ENCODE measurements at regions not wholly inside any gene's neighbourhood (a gene's known extent, or its start where the extent isn't known, plus 50 kb on each side); places are given as distances from the start of the nearest gene placed in this dataset.

GRCh38 chr17:83144421-83145357 lies 65.3 kb downstream of the METRNL start:
- Histone ChIP-seq H3K9me3 (ENCODE audit: control insufficient read depth, low read length) (no peaks in the 10 kb centered on the region), H3K4me1 (ENCODE audit: control insufficient read depth, insufficient read depth, low read length) (peaks cover 5% of the 10 kb centered on the region), H3K4me3 (ENCODE audit: low read length) (no peak overlapping the region), H3K27ac (ENCODE audit: low read length) (no peak overlapping the region), H3K27me3 (ENCODE audit: control insufficient read depth, insufficient read depth) (no peaks in the 10 kb centered on the region)
- ATAC-seq (peak; percentile 79), DNase-seq (peak; percentile 78 to 84 (median 82))
- 36% methylated on average over 16 of the region's 16 CpGs for WGBS
- intact Hi-C loops (cut with DNase I) = no loop called here

DNA sequence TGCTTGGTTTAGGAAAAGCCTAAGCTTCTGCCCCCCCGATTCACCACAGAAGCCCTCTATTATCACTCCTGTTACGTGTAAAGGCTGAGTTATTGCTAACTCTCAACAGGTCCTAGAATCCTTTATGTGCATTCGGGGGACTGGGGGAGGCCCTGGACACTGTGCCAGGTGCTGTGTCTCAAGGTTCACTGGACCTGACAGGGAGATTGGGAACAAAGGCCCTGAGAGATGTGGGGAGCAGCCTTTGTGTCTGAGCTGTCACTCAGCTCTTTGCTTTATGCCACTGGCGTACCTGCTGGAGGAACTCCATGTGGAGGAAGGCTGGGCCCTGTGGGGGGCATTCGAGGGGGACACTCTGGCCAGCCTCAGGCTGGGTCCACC lies 65.9 kb downstream of the METRNL start:
- no peak for ATAC-seq
- H3K4me3 ChIP-seq (ENCODE audit: low read length) = no peak overlapping the region
- no peak for DNase-seq
- no peaks in the 10 kb centered on the region for H3K27me3 ChIP-seq (ENCODE audit: control insufficient read depth, insufficient read depth)
- H3K27ac ChIP-seq (ENCODE audit: low read length) = no peak overlapping the region
- H3K4me1 ChIP-seq (ENCODE audit: control insufficient read depth, insufficient read depth, low read length) = peaks cover 5% of the 10 kb centered on the region
- no peaks in the 10 kb centered on the region for H3K9me3 ChIP-seq (ENCODE audit: control insufficient read depth, low read length)
- WGBS = 61% methylated on average over 5 of the region's 5 CpGs
- intact Hi-C loops (cut with DNase I) = no loop called here

DNA sequence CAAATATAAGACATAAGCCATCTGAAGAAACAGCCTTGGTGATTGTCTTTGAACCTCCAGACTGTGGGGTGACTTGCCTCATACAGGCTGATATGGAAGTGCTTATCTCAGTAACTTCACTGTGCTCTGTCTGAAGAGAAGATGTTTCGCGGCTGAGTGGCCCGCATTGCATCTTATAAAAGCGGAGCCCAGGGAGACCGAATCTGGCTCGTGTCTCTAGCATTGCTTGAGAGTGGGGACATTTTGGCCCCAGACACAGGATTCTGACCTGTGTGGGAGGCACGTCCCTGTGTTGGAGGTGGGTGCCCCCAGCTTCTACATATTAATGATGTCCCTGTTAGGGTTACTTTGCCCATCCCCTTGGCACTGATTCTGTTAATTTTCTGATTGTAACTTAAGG lies 66.4 kb downstream of the METRNL start:
- intact Hi-C loops (cut with DNase I) = no loop called here
- Histone ChIP-seq H3K27ac (ENCODE audit: low read length) (no peak overlapping the region), H3K4me3 (ENCODE audit: low read length) (no peak overlapping the region), H3K4me1 (ENCODE audit: control insufficient read depth, insufficient read depth, low read length) (peaks cover 5% of the 10 kb centered on the region), H3K27me3 (ENCODE audit: control insufficient read depth, insufficient read depth) (no peaks in the 10 kb centered on the region), H3K9me3 (ENCODE audit: control insufficient read depth, low read length) (no peaks in the 10 kb centered on the region)
- DNase-seq (no peak), ATAC-seq (no peak)
- WGBS = 81% methylated on average over 7 of the region's 7 CpGs

DNA sequence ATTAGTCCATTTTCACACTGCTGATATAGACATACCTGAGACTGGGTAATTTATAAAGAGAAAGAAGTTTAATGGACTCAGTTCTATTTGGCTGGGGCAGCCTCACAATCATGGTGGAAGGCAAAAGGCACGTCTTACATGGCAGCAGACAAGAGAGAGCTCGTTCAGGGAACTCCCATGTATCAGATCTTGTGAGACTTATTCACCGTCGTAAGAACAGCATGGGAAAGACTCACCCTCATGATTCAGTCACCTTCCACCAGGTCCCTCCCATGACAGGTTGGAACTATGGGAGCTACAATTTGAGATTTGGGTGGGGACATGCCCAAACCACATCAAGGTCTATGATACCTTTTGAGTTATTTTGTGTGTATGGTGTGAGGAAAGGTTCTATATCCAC lies 66.9 kb downstream of the METRNL start:
- Histone ChIP-seq H3K27ac (ENCODE audit: low read length) (no peak overlapping the region), H3K27me3 (ENCODE audit: control insufficient read depth, insufficient read depth) (no peaks in the 10 kb centered on the region), H3K4me1 (ENCODE audit: control insufficient read depth, insufficient read depth, low read length) (peaks cover 5% of the 10 kb centered on the region), H3K4me3 (ENCODE audit: low read length) (no peak overlapping the region), H3K9me3 (ENCODE audit: control insufficient read depth, low read length) (no peaks in the 10 kb centered on the region)
- intact Hi-C loops (cut with DNase I) = no loop called here
- no peak for ATAC-seq
- DNase-seq = no peak
- 84% methylated on average over 4 of the region's 4 CpGs for WGBS

- Histone ChIP-seq H3K4me1 (ENCODE audit: control insufficient read depth, insufficient read depth, low read length) (peaks cover 5% of the 10 kb centered on the region), H3K9me3 (ENCODE audit: control insufficient read depth, low read length) (no peaks in the 10 kb centered on the region), H3K27me3 (ENCODE audit: control insufficient read depth, insufficient read depth) (no peaks in the 10 kb centered on the region), H3K27ac (ENCODE audit: low read length) (no peak overlapping the region), H3K4me3 (ENCODE audit: low read length) (no peak overlapping the region)
- intact Hi-C loops (cut with DNase I) = no loop called here
- ATAC-seq (no peak), DNase-seq (no peak)
These were observed 67.9 kb downstream of the METRNL start for GRCh38 chr17:83147280-83147679.

- intact Hi-C loops (cut with DNase I) = no loop called here
- no peak overlapping the region for H3K27ac ChIP-seq (ENCODE audit: low read length)
- ATAC-seq = no peak
- H3K9me3 ChIP-seq (ENCODE audit: control insufficient read depth, low read length) = no peaks in the 10 kb centered on the region
- H3K27me3 ChIP-seq (ENCODE audit: control insufficient read depth, insufficient read depth) = no peaks in the 10 kb centered on the region
- peaks cover 5% of the 10 kb centered on the region for H3K4me1 ChIP-seq (ENCODE audit: control insufficient read depth, insufficient read depth, low read length)
- DNase-seq = no peak
- 89% methylated on average over 17 of the region's 17 CpGs for WGBS
- H3K4me3 ChIP-seq (ENCODE audit: low read length) = no peak overlapping the region
These were observed 69.1 kb downstream of the METRNL start for GRCh38 chr17:83148317-83149028.

DNA sequence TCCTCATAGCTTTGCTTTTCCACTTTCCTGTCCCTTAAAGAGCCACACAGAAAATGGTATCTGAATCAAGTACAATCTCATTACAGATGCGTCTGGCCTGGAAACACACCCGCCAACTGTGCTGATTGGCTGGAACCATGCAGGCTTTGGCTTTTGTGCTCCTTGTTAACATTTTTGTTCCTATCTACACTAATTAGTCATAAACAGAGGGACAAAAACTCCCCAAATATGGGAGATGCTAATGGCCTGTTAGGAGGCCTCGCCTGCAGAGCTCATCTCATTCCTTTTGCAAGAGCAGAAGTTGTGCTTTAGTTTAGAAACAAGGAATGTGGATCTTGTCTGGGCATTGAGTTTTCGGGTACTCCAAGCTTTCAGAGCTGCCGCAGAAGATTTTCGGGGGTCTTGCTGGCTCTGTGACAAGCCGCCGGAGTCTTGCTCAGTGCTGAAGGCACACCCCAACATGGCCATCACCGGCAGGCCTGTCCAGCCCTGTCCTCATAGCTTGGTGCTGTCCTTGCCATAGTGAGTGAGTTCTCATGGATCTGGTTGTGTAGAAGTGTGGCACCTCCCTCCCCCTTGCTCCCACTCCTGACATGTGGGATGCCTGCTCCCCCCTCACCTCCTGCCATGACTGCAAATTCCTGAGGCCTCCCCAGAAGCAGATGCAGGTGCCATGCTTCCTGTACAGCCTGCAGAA lies 69.8 kb downstream of the METRNL start:
- no peak overlapping the region for H3K27ac ChIP-seq (ENCODE audit: low read length)
- H3K27me3 ChIP-seq (ENCODE audit: control insufficient read depth, insufficient read depth) = no peaks in the 10 kb centered on the region
- no peak overlapping the region for H3K4me3 ChIP-seq (ENCODE audit: low read length)
- H3K4me1 ChIP-seq (ENCODE audit: control insufficient read depth, insufficient read depth, low read length) = peaks cover 5% of the 10 kb centered on the region
- DNase-seq (no peak), ATAC-seq (no peak)
- 93% methylated on average over 9 of the region's 9 CpGs for WGBS
- no peaks in the 10 kb centered on the region for H3K9me3 ChIP-seq (ENCODE audit: control insufficient read depth, low read length)
- intact Hi-C loops (cut with DNase I) = no loop called here

GRCh38 chr17:83149761-83150251 lies 70.4 kb downstream of the METRNL start:
- intact Hi-C loops (cut with DNase I) = no loop called here
- Histone ChIP-seq H3K4me1 (ENCODE audit: control insufficient read depth, insufficient read depth, low read length) (peaks cover 1% of the 10 kb centered on the region), H3K9me3 (ENCODE audit: control insufficient read depth, low read length) (no peaks in the 10 kb centered on the region), H3K27me3 (ENCODE audit: control insufficient read depth, insufficient read depth) (no peaks in the 10 kb centered on the region), H3K4me3 (ENCODE audit: low read length) (no peak overlapping the region), H3K27ac (ENCODE audit: low read length) (no peak overlapping the region)
- ATAC-seq (no peak), DNase-seq (no peak)
- WGBS = 91% methylated on average over 15 of the region's 15 CpGs

GRCh38 chr17:83150369-83151055 lies 71.1 kb downstream of the METRNL start:
- no peaks in the 10 kb centered on the region for H3K4me1 ChIP-seq (ENCODE audit: control insufficient read depth, insufficient read depth, low read length)
- no peaks in the 10 kb centered on the region for H3K9me3 ChIP-seq (ENCODE audit: control insufficient read depth, low read length)
- no peaks in the 10 kb centered on the region for H3K27me3 ChIP-seq (ENCODE audit: control insufficient read depth, insufficient read depth)
- no peak for DNase-seq
- 90% methylated on average over 10 of the region's 10 CpGs for WGBS
- H3K4me3 ChIP-seq (ENCODE audit: low read length) = no peak overlapping the region
- intact Hi-C loops (cut with DNase I) = no loop called here
- H3K27ac ChIP-seq (ENCODE audit: low read length) = no peak overlapping the region
- no peak for ATAC-seq

GRCh38 chr17:83151056-83151441 lies 71.6 kb downstream of the METRNL start:
- ATAC-seq (no peak), DNase-seq (no peak)
- Histone ChIP-seq H3K27ac (ENCODE audit: low read length) (no peak overlapping the region), H3K4me3 (ENCODE audit: low read length) (no peak overlapping the region), H3K4me1 (ENCODE audit: control insufficient read depth, insufficient read depth, low read length) (no peaks in the 10 kb centered on the region), H3K9me3 (ENCODE audit: control insufficient read depth, low read length) (no peaks in the 10 kb centered on the region), H3K27me3 (ENCODE audit: control insufficient read depth, insufficient read depth) (no peaks in the 10 kb centered on the region)
- 78% methylated on average over 16 of the region's 16 CpGs for WGBS
- intact Hi-C loops (cut with DNase I) = no loop called here

Measured in right cardiac atrium (tissue), 5 donors.